Keratinocyte (primary cell): ENCODE measurements at regions not wholly inside any gene's neighbourhood (a gene's known extent, or its start where the extent isn't known, plus 50 kb on each side); places are given as distances from the start of the nearest gene placed in this dataset.

Experiments used
- DNase-seq: peaks from one replicate; pipeline ENCODE4 v3.0.0-alpha.2; 2011; ENCODE audit warnings: low read depth, missing footprints, low spot score
- FAIRE-seq: peaks from 2 replicates; lab custom pipeline; 2011; peaks lifted over from hg19 to GRCh38; lab: Jason Lieb, UNC
- H2AFZ ChIP-seq: 2 replicates; pipeline ENCODE4 v1.6.0; 2012; ENCODE audit warnings: low read length, control low read depth, inconsistent platforms; ENCODE audit not compliant: control insufficient read depth
- H3K27ac ChIP-seq: 2 replicates; pipeline ENCODE4 v1.5.1; 2011; ENCODE audit warnings: low read length; ENCODE audit not compliant: control insufficient read depth, insufficient read depth
- H3K27me3 ChIP-seq: 3 replicates; pipeline ENCODE4 v1.6.0; 2011; ENCODE audit warnings: low read length; ENCODE audit not compliant: control insufficient read depth, insufficient read depth; ENCODE audit errors: extremely low read depth
- H3K36me3 ChIP-seq, 2 experiments: 2 replicates in 1 of 2; 3 replicates in 1 of 2; pipeline ENCODE4 v1.5.1; 2011; ENCODE audit warnings: low read length in 2 of 2, mild to moderate bottlenecking in 1 of 2; ENCODE audit not compliant: control insufficient read depth in 2 of 2, insufficient read depth in 2 of 2; ENCODE audit errors: extremely low read depth in 1 of 2
- H3K4me1 ChIP-seq: 3 replicates; pipeline ENCODE4 v1.5.1; 2011; ENCODE audit warnings: low read length; ENCODE audit not compliant: control insufficient read depth, insufficient read depth; ENCODE audit errors: extremely low read depth
- H3K4me2 ChIP-seq: 3 replicates; pipeline ENCODE4 v1.6.0; 2011; ENCODE audit warnings: low read depth, low read length; ENCODE audit not compliant: control insufficient read depth, insufficient read depth; ENCODE audit errors: extremely low read depth
- H3K4me3 ChIP-seq, 3 experiments: fragments of 200-600 bp in 1 of 3; sonication (generic) in 1 of 3; 2 replicates in 2 of 3; 3 replicates in 1 of 3; pipeline ENCODE4 v1.5.1; 2011 to 2016; ENCODE audit warnings: low read length in 3 of 3, mild to moderate bottlenecking in 3 of 3, control low read depth in 2 of 3, inconsistent platforms in 1 of 3, low read depth in 1 of 3, mixed read lengths in 1 of 3, mixed run types in 1 of 3, moderate library complexity in 1 of 3; ENCODE audit not compliant: control insufficient read depth in 2 of 3, insufficient read depth in 2 of 3; ENCODE audit errors: extremely low read depth in 1 of 3
- H3K79me2 ChIP-seq: 2 replicates; pipeline ENCODE4 v1.6.0; 2012; ENCODE audit warnings: low read length; ENCODE audit not compliant: control insufficient read depth, insufficient read depth
- H3K9ac ChIP-seq: 3 replicates; pipeline ENCODE4 v1.6.0; 2011; ENCODE audit warnings: low read length; ENCODE audit not compliant: control insufficient read depth, insufficient read depth; ENCODE audit errors: extremely low read depth
- H3K9me1 ChIP-seq: 3 replicates; pipeline ENCODE4 v1.6.0; 2011; ENCODE audit warnings: low read length; ENCODE audit not compliant: control insufficient read depth, insufficient read depth; ENCODE audit errors: extremely low read depth
- H3K9me3 ChIP-seq: 2 replicates; pipeline ENCODE4 v1.5.1; 2012; ENCODE audit warnings: low read depth, low read length; ENCODE audit not compliant: control insufficient read depth
- H4K20me1 ChIP-seq: 3 replicates; pipeline ENCODE4 v1.6.0; 2011; ENCODE audit warnings: low read length; ENCODE audit not compliant: control insufficient read depth, insufficient read depth; ENCODE audit errors: extremely low read depth
- CTCF ChIP-seq, 3 experiments: IDR thresholded peaks in 1 of 3; conservative IDR thresholded peaks in 1 of 3; optimal IDR thresholded peaks in 1 of 3; 2 replicates in 2 of 3; 3 replicates in 1 of 3; pipeline versions ENCODE3 to v1.5.1; 2011; ENCODE audit warnings: low read length in 3 of 3, mild to moderate bottlenecking in 3 of 3, moderate library complexity in 2 of 3, control low read depth in 1 of 3, inconsistent platforms in 1 of 3; ENCODE audit not compliant: insufficient read depth in 2 of 3; ENCODE audit errors: extremely low read depth in 1 of 3
- EZH2 ChIP-seq: IDR thresholded peaks from one replicate; pipeline ENCODE4 v1.6.1; 2012; ENCODE audit warnings: inconsistent platforms, mild to moderate bottlenecking, low read length, moderate library complexity
- dilution Hi-C: fragments of 300-500 bp; cut with MboI; formaldehyde crosslinking; loops from one replicate; pipeline ENCODE4 v1.7.0; 2020; ENCODE audit warnings: low sequenced_read_pairs; ENCODE audit not compliant: extremely low pct_ligation_motif_present

GRCh38 chr13:55728247-55728646, 1412.5 kb upstream of the PRR20A start:
- Histone ChIP-seq H3K9ac (no peak overlapping the region), H3K9me1 (no peaks in the 10 kb centered on the region), H3K4me1 (no peaks in the 10 kb centered on the region), H3K27ac (no peak overlapping the region), H3K27me3 (no peaks in the 10 kb centered on the region), H4K20me1 (no peaks in the 10 kb centered on the region), H3K36me3 (no peaks in the 10 kb centered on the region), H3K4me3 (no peak overlapping the region), H3K4me2 (no peak overlapping the region), H3K79me2 (no peaks in the 10 kb centered on the region), H2AFZ (no peak overlapping the region), H3K9me3 (no peaks in the 10 kb centered on the region)
- TF ChIP-seq CTCF (optimal IDR thresholded peaks at IDR 0.05 in 1 of 3, IDR thresholded peaks at IDR 0.05 in 1 of 3, conservative IDR thresholded peaks at IDR 0.05 in 1 of 3; ENCODE audit: extremely low read depth in 1 of 3, insufficient read depth in 2 of 3, low read length in 3 of 3) (no peak), EZH2 (no peak)
- FAIRE-seq (no peak), DNase-seq (no peak)
- dilution Hi-C loops: no loop called here

- dilution Hi-C loops: no loop called here
- no peaks in the 10 kb centered on the region for H3K79me2 ChIP-seq
These were observed 1394.9 kb upstream of the PRR20A start for GRCh38 chr13:55745828-55746227.

More at GRCh38 chr13:55745828-55746227, 1394.9 kb upstream of the PRR20A start:
- no peak overlapping the region for H2AFZ ChIP-seq
- H3K9ac ChIP-seq: no peak overlapping the region
- DNase-seq (no peak), FAIRE-seq (no peak)
- H3K27me3 ChIP-seq: no peaks in the 10 kb centered on the region
- no peak overlapping the region for H3K4me2 ChIP-seq
- no peaks in the 10 kb centered on the region for H3K9me3 ChIP-seq
- no peaks in the 10 kb centered on the region for H4K20me1 ChIP-seq
- no peaks in the 10 kb centered on the region for H3K36me3 ChIP-seq
- no peaks in the 10 kb centered on the region for H3K9me1 ChIP-seq
- H3K4me3 ChIP-seq: no peak overlapping the region
- no peaks in the 10 kb centered on the region for H3K4me1 ChIP-seq
- no peak overlapping the region for H3K27ac ChIP-seq
- TF ChIP-seq EZH2 (no peak), CTCF (optimal IDR thresholded peaks at IDR 0.05 in 1 of 3, IDR thresholded peaks at IDR 0.05 in 1 of 3, conservative IDR thresholded peaks at IDR 0.05 in 1 of 3; ENCODE audit: extremely low read depth in 1 of 3, insufficient read depth in 2 of 3, low read length in 3 of 3) (no peak)
